ENCODE measurements at regions not wholly inside any gene's neighbourhood (a gene's known extent, or its start where the extent isn't known, plus 50 kb on each side); places are given as distances from the start of the nearest gene placed in this dataset.

DNA sequence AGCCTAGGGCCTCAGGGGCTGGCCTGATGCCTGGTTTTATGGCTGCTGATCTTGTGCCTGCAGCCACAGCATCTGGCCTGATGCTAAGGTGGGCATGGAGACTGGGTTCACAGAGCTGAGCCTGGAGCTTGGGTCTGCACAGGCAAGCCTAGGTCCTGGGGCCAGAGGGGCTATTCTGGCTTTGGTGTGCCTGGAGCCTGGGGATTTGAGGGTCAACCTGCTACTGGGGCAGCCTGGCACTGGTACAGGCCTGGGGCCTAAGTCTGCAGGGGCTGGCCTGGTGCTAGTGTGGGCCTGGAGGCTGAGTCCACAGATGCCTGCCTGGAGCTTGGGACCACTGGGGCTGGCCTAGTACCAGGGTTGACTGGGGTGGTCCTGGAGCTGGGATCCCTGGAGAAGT, 481.8 kb upstream of the GHITM start (continued):
- TF ChIP-seq, protein P1, sequence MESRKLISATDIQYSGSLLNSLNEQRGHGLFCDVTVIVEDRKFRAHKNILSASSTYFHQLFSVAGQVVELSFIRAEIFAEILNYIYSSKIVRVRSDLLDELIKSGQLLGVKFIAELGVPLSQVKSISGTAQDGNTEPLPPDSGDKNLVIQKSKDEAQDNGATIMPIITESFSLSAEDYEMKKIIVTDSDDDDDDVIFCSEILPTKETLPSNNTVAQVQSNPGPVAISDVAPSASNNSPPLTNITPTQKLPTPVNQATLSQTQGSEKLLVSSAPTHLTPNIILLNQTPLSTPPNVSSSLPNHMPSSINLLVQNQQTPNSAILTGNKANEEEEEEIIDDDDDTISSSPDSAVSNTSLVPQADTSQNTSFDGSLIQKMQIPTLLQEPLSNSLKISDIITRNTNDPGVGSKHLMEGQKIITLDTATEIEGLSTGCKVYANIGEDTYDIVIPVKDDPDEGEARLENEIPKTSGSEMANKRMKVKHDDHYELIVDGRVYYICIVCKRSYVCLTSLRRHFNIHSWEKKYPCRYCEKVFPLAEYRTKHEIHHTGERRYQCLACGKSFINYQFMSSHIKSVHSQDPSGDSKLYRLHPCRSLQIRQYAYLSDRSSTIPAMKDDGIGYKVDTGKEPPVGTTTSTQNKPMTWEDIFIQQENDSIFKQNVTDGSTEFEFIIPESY (IDR thresholded peaks at IDR 0.05; ENCODE audit: extremely low read depth, insufficient replicate concordance, low read length), result no peak
- TF ChIP-seq FOSL1 (IDR thresholded peaks at IDR 0.05; ENCODE audit: low read depth) (no peak), SP1 (IDR thresholded peaks at IDR 0.05; ENCODE audit: low read depth) (no peak)

DNA sequence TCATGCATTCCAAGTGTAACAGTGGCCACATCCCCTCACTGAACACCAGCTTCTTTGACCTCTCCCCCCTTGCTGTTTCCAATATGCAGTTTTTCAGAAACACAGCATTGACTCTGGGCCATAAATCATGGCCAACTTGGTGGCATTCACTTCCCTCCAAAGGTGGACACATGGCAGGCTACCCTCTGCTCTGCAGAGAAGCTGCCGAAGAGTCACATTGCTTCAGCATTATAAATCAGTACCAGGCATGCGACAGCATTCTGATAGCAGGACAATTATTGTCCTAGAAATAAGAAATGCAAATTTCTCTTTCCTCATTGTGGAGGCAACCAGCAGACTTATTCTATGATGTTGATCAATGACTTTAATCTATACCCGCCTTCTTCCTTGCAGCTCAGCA, 475.4 kb upstream of the GHITM start:
- Histone ChIP-seq H4K20me1 (ENCODE audit: insufficient read depth) (no peaks in the 10 kb centered on the region), H3K9ac (ENCODE audit: low read length) (no peak overlapping the region), H3K9me2 (ENCODE audit: insufficient read depth) (no peaks in the 10 kb centered on the region), H3K36me3 (ENCODE audit: control insufficient read depth in 1 of 2, insufficient read depth in 2 of 2, low read length in 2 of 2) (no peaks in the 10 kb centered on the region), H2AFZ (ENCODE audit: low read depth, low read length, poor library complexity, severe bottlenecking) (no peak overlapping the region), H3K4me3 (replicated peaks in 1 of 2; ENCODE audit: low read depth in 1 of 2, low read length in 2 of 2) (no peak overlapping the region), H3K27me3 (ENCODE audit: insufficient read depth, low read length) (no peaks in the 10 kb centered on the region), H3K4me2 (ENCODE audit: low read length) (no peak overlapping the region), H3K79me2 (ENCODE audit: insufficient read depth, low read length) (no peaks in the 10 kb centered on the region), H3K27ac (ENCODE audit: low read depth, low read length) (no peak overlapping the region), H3K9me3 (ENCODE audit: control insufficient read depth in 1 of 2, insufficient read depth in 1 of 2, low read depth in 1 of 2, low read length in 2 of 2) (peaks cover 12 to 18% of the 10 kb centered on the region in 2 experiments; a peak in 2 of 4 replicates), H3K4me1 (ENCODE audit: control insufficient read depth in 1 of 2, insufficient read depth in 2 of 2, low read length in 2 of 2) (no peaks in the 10 kb centered on the region)
- intact Hi-C loops (cut with micrococcal nuclease), result no loop called here
- no TSS peak for BruUV-seq (replicated peaks)
- TF ChIP-seq CEBPB (IDR thresholded peaks at IDR 0.05; ENCODE audit: low read depth), result no peak
- TF ChIP-seq RAD21 (IDR thresholded peaks at IDR 0.05; ENCODE audit: low read depth), result no peak
- TF ChIP-seq, protein P2, sequence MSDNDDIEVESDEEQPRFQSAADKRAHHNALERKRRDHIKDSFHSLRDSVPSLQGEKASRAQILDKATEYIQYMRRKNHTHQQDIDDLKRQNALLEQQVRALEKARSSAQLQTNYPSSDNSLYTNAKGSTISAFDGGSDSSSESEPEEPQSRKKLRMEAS (IDR thresholded peaks at IDR 0.05), result no peak
- TF ChIP-seq TCF7L2 (IDR thresholded peaks at IDR 0.05; ENCODE audit: borderline replicate concordance, extremely low read depth, insufficient read depth, insufficient read length), result no peak
- no peak for ATAC-seq
- ChIA-PET CTCF (no interaction called here), POLR2A (no interaction called here), RAD21 (ENCODE audit: low non-redundant PET in 1 of 2, low total read pairs in 2 of 2, uncharacterized antibody in 2 of 2, unreplicated experiment in 2 of 2) (no interaction called here)
- DNase-seq (ENCODE audit: low read depth, low spot score), result no peak

Data from HCT116 (cell line).